A673 (cell line): ENCODE measurements at regions not wholly inside any gene's neighbourhood (a gene's known extent, or its start where the extent isn't known, plus 50 kb on each side); places are given as distances from the start of the nearest gene placed in this dataset.

Experiments
- BruUV-seq: library from RNA; stranded (reverse); fragments of 400-500 nt; replicated peaks from 2 replicates; lab custom pipeline; 2021; lab: Mats Ljungman, UMichigan
- CTCF ChIA-PET: fragments of 300-600 bp; sonication (Branson Sonifier 250); formaldehyde crosslinking; loops from one replicate; lab custom pipeline; 2022; ENCODE audit warnings: antibody characterized with exemption; lab: Charles Lee
- POLR2A ChIA-PET: fragments of 300-600 bp; sonication (Branson Sonifier 250); formaldehyde crosslinking; loops from one replicate; lab custom pipeline; 2022; ENCODE audit warnings: antibody characterized with exemption; ENCODE audit not compliant: low non-redundant PET; lab: Charles Lee
- DNase-seq: peaks from one replicate; pipeline ENCODE4 v3.0.0-alpha.2; 2015; ENCODE audit warnings: low spot score
- H3K27ac ChIP-seq: fragments of 200-600 bp; sonication (generic); 2 replicates; pipeline ENCODE4 v1.5.1; 2016; ENCODE audit warnings: mixed run types, low read depth, mild to moderate bottlenecking, mixed read lengths, antibody characterized with exemption, low read length; ENCODE audit not compliant: poor library complexity, severe bottlenecking
- H3K27me3 ChIP-seq: fragments of 200-600 bp; sonication (generic); replicated peaks from 2 replicates; pipeline ENCODE4 v1.6.1; 2017; ENCODE audit warnings: mixed run types, low read depth, mild to moderate bottlenecking, mixed read lengths, antibody characterized with exemption, low read length; ENCODE audit not compliant: insufficient read depth, poor library complexity
- H3K36me3 ChIP-seq: fragments of 200-600 bp; sonication (generic); 2 replicates; pipeline ENCODE4 v1.6.1; 2016; ENCODE audit warnings: mixed run types, mild to moderate bottlenecking, mixed read lengths, antibody characterized with exemption, low read length; ENCODE audit not compliant: insufficient read depth, poor library complexity, severe bottlenecking
- H3K4me1 ChIP-seq: fragments of 200-600 bp; sonication (generic); 2 replicates; pipeline ENCODE4 v1.6.1; 2017; ENCODE audit warnings: mixed run types, mild to moderate bottlenecking, mixed read lengths, antibody characterized with exemption, low read length; ENCODE audit not compliant: insufficient read depth, poor library complexity, severe bottlenecking
- H3K4me3 ChIP-seq: fragments of 200-600 bp; sonication (generic); 2 replicates; pipeline ENCODE4 v1.5.1; 2016; ENCODE audit warnings: low read depth, mixed run types, mild to moderate bottlenecking, mixed read lengths, low read length; ENCODE audit not compliant: poor library complexity, severe bottlenecking
- H3K9me3 ChIP-seq: fragments of 200-600 bp; sonication (generic); 2 replicates; pipeline ENCODE4 v1.6.1; 2016; ENCODE audit warnings: mixed run types, low read depth, mild to moderate bottlenecking, mixed read lengths, antibody characterized with exemption, low read length; ENCODE audit not compliant: poor library complexity, severe bottlenecking
- EZH2 ChIP-seq: fragments of 200-600 bp; sonication (generic); IDR thresholded peaks from 2 replicates; pipeline ENCODE4 v1.6.1; 2017; ENCODE audit warnings: borderline replicate concordance, low read depth, mild to moderate bottlenecking, mixed read lengths, antibody characterized with exemption, low read length; ENCODE audit not compliant: poor library complexity, severe bottlenecking
- intact Hi-C: fragments of 100-400 bp; cut with micrococcal nuclease; formaldehyde crosslinking; loops from one replicate; pipeline ENCODE4 v1.10.0; 2022; ENCODE audit not compliant: unreplicated experiment
- TF ChIP-seq, protein P1 (sequence below): fragments of 300-800, 200-600 bp; sonication (generic); conservative IDR thresholded peaks from 2 replicates; pipeline ENCODE4 v1.5.1; 2017; ENCODE audit warnings: low read depth, mild to moderate bottlenecking, antibody characterized with exemption, low read length, moderate library complexity, mixed read lengths

DNA sequence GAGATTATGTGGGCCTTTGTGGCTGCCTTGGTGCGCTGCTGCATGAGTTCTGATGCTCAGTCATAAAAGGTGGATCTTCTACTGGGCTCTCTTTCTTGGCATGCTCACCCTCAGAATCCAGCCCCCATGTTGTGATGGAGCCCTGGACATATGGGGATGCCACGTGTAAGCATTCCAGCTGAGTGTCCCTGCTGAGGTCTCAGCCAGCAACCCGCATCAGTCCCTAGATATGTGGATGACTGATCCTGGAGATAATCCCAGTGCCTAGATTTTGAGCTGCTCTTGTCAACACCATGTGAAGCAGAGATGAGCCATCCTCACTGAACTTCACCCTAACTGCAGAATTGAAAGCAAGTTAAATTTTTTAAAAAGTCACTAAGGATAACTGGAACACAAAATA, 390.1 kb downstream of the DMRT2 start:
- intact Hi-C loops = no loop called here
- POLR2A ChIA-PET = no interaction called here
- no peak for DNase-seq

GRCh38 chr9:1442105-1442504, 391.9 kb downstream of the DMRT2 start:
- H3K36me3 ChIP-seq = no peaks in the 10 kb centered on the region
- CTCF ChIA-PET = no interaction called here
- POLR2A ChIA-PET = no interaction called here

More for the DNA sequence above, 390.1 kb downstream of the DMRT2 start:
- no peak overlapping the region for H3K27ac ChIP-seq
- no peaks in the 10 kb centered on the region for H3K4me1 ChIP-seq
- TF ChIP-seq, protein P1, sequence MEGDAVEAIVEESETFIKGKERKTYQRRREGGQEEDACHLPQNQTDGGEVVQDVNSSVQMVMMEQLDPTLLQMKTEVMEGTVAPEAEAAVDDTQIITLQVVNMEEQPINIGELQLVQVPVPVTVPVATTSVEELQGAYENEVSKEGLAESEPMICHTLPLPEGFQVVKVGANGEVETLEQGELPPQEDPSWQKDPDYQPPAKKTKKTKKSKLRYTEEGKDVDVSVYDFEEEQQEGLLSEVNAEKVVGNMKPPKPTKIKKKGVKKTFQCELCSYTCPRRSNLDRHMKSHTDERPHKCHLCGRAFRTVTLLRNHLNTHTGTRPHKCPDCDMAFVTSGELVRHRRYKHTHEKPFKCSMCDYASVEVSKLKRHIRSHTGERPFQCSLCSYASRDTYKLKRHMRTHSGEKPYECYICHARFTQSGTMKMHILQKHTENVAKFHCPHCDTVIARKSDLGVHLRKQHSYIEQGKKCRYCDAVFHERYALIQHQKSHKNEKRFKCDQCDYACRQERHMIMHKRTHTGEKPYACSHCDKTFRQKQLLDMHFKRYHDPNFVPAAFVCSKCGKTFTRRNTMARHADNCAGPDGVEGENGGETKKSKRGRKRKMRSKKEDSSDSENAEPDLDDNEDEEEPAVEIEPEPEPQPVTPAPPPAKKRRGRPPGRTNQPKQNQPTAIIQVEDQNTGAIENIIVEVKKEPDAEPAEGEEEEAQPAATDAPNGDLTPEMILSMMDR = no peak
- TF ChIP-seq EZH2 = no peak
- BruUV-seq = no TSS peak
- H3K9me3 ChIP-seq = no peaks in the 10 kb centered on the region
- no peaks in the 10 kb centered on the region for H3K27me3 ChIP-seq
- H3K36me3 ChIP-seq = no peaks in the 10 kb centered on the region
- CTCF ChIA-PET = no interaction called here
- H3K4me3 ChIP-seq = no peak overlapping the region

DNA sequence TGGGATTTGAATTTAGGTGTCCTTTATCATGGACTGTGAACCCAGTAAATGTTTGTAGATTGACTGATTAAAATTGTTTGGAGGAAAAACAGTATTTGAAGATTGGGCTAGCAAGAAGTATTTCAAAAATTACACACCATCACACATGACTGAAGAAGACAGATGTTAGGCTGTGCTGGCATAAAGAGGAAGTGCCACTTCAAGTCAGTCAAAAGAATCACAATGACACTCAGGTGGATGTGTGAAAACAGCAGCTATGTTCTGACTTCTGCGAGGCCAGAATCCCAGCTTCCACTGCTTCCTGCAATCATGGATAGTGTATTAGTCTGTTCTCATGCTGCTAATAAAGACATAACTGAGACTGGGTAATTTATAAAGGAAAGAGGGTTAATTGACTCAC, 393.3 kb downstream of the DMRT2 start:
- Histone ChIP-seq H3K27me3 (no peaks in the 10 kb centered on the region), H3K9me3 (no peaks in the 10 kb centered on the region), H3K4me3 (no peak overlapping the region), H3K27ac (no peak overlapping the region), H3K4me1 (no peaks in the 10 kb centered on the region), H3K36me3 (no peaks in the 10 kb centered on the region)
- CTCF ChIA-PET = no interaction called here
- no TSS peak for BruUV-seq
- POLR2A ChIA-PET = no interaction called here
- DNase-seq = no peak
- TF ChIP-seq, protein P1 = no peak
- no peak for TF ChIP-seq EZH2
- intact Hi-C loops = no loop called here

More at GRCh38 chr9:1442105-1442504, 391.9 kb downstream of the DMRT2 start:
- no TSS peak for BruUV-seq
- Histone ChIP-seq H3K4me1 (no peaks in the 10 kb centered on the region), H3K27me3 (no peaks in the 10 kb centered on the region), H3K9me3 (no peaks in the 10 kb centered on the region), H3K4me3 (no peak overlapping the region), H3K27ac (no peak overlapping the region)
- intact Hi-C loops = no loop called here
- DNase-seq = no peak
- no peak for TF ChIP-seq EZH2
- TF ChIP-seq, protein P1 = no peak
